PC-3 (cell line): ENCODE measurements at regions not wholly inside any gene's neighbourhood (a gene's known extent, or its start where the extent isn't known, plus 50 kb on each side); places are given as distances from the start of the nearest gene placed in this dataset.

Experiments
- ATAC-seq: fragments of 200-7000 bp; cut with Tn5 transposase; 2 replicates; pipeline ENCODE4 v1.9.1; 2020; ENCODE audit warnings: mild to moderate bottlenecking, moderate library complexity
- BruUV-seq: library from RNA; stranded (reverse); fragments of 400-500 nt; replicated peaks from 2 replicates; lab custom pipeline; 2021; lab: Mats Ljungman, UMichigan
- CTCF ChIA-PET: fragments of 300-600 bp; sonication (Branson Sonifier 250); formaldehyde crosslinking; loops from one replicate; lab custom pipeline; 2022; ENCODE audit warnings: antibody characterized with exemption; lab: Charles Lee
- POLR2A ChIA-PET: fragments of 300-600 bp; sonication (Branson Sonifier 250); formaldehyde crosslinking; loops from one replicate; lab custom pipeline; 2022; ENCODE audit warnings: antibody characterized with exemption; ENCODE audit not compliant: unreplicated experiment; lab: Charles Lee
- DNase-seq: peaks from one replicate; pipeline ENCODE4 v3.0.0-alpha.2; 2015
- H2AFZ ChIP-seq: fragments of 300-600 bp; sonication (generic); 2 replicates; pipeline ENCODE4 v1.6.0; 2016; ENCODE audit warnings: antibody characterized with exemption, low read length
- H3F3A ChIP-seq: fragments of 300-600 bp; sonication (generic); one replicate; pipeline ENCODE4 v1.6.0; 2017; ENCODE audit warnings: antibody characterized with exemption, low read length, control low read depth, mild to moderate bottlenecking; ENCODE audit not compliant: unreplicated experiment
- H3K27ac ChIP-seq: fragments of 300-600 bp; sonication (generic); 2 replicates; pipeline ENCODE4 v1.5.1; 2016; ENCODE audit warnings: mild to moderate bottlenecking, low read length
- H3K27me3 ChIP-seq: fragments of 300-600 bp; sonication (generic); 2 replicates; pipeline ENCODE4 v1.6.1; 2016; ENCODE audit warnings: low read length, mixed read lengths
- H3K36me3 ChIP-seq: fragments of 300-600 bp; sonication (generic); 2 replicates; pipeline ENCODE4 v1.6.1; 2016; ENCODE audit warnings: low read depth, mixed run types, low read length, mixed read lengths
- H3K4me1 ChIP-seq: fragments of 300-600 bp; sonication (generic); 2 replicates; pipeline ENCODE4 v1.5.1; 2016; ENCODE audit warnings: low read length; ENCODE audit not compliant: insufficient read depth
- H3K4me2 ChIP-seq: fragments of 300-600 bp; sonication (generic); 2 replicates; pipeline ENCODE4 v1.6.0; 2016; ENCODE audit warnings: low read length
- H3K4me3 ChIP-seq: fragments of 300-600 bp; sonication (generic); 2 replicates; pipeline ENCODE4 v1.5.1; 2016; ENCODE audit warnings: mild to moderate bottlenecking, low read length, mixed read lengths
- H3K79me2 ChIP-seq: fragments of 300-600 bp; sonication (generic); 2 replicates; pipeline ENCODE4 v1.6.1; 2017; ENCODE audit warnings: low read length, mixed read lengths
- H3K9ac ChIP-seq: fragments of 300-600 bp; sonication (generic); 2 replicates; pipeline ENCODE4 v1.6.0; 2016; ENCODE audit warnings: mild to moderate bottlenecking, low read length
- H3K9me2 ChIP-seq: fragments of 300-600 bp; sonication (generic); replicated peaks from 2 replicates; pipeline ENCODE4 v1.6.1; 2016; ENCODE audit warnings: mixed run types, low read length, mixed read lengths
- H3K9me3 ChIP-seq: fragments of 300-600 bp; sonication (generic); 2 replicates; pipeline ENCODE4 v1.6.1; 2016; ENCODE audit warnings: low read length, mixed read lengths
- H4K20me1 ChIP-seq: fragments of 300-600 bp; sonication (generic); 2 replicates; pipeline ENCODE4 v1.6.1; 2016; ENCODE audit warnings: low read length, mixed read lengths
- EZH2 ChIP-seq: fragments of 300-600 bp; sonication (generic); IDR thresholded peaks from one replicate; pipeline ENCODE4 v1.6.1; 2017; ENCODE audit warnings: antibody characterized with exemption, mild to moderate bottlenecking, low read length; ENCODE audit not compliant: unreplicated experiment
- EZH2phosphoT487 ChIP-seq: fragments of 300-600 bp; sonication (generic); IDR thresholded peaks from 2 replicates; pipeline ENCODE4 v1.6.1; 2018; ENCODE audit warnings: mild to moderate bottlenecking, antibody characterized with exemption, low read length, borderline replicate concordance
- intact Hi-C: fragments of 100-400 bp; cut with micrococcal nuclease; formaldehyde crosslinking; loops from 2 replicates; pipeline ENCODE4 v1.9.0; 2023
- TF ChIP-seq, protein P1 (sequence below): fragments of 300-600 bp; sonication (generic); conservative IDR thresholded peaks from 2 replicates; pipeline ENCODE4 v1.5.1; 2017; ENCODE audit warnings: antibody characterized with exemption, low read depth, mild to moderate bottlenecking, low read length

DNA sequence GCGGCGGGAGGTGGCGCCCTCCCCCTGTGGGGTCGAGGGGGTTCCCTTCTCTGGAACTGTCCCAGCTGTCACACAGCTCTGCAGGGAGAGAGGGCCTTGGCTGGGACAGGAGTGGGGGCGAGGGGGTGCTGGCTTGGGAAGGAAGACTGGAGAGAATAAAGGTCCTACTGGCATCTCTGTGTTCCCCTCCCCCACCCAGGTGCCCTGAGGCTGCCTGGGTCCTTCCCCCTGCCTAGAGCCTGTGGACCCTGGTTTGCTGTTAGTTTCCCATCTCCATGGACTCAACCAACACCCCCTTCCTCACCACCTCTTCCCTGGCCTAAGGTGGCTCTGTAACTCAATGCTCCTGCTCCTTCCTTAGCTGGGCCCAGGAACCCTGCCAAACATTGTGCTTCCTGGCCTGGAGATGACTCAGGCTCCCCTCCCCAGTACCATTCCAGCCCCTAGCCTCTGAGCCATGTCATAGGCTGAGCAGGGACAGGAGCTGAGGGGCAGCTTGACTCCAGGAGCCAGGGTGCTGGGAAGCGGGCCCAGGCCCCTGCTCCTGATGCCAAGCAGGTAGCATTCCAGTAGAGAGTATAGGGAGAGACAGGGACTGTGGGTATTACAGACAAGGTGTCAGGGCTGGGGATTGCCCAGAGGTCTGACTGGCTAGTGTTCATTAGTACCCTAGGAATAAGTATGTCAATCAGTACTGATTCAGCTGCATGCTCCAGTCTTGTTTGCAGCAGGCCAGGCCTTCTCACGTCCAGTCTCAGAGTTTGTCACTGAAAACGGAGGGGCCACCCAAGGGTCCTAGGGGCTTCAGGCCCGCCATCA is 100.7 kb downstream of the EFNB1 start:
- peaks cover 27% of the 10 kb centered on the region for H3K4me1 ChIP-seq
- TF ChIP-seq, protein P1, sequence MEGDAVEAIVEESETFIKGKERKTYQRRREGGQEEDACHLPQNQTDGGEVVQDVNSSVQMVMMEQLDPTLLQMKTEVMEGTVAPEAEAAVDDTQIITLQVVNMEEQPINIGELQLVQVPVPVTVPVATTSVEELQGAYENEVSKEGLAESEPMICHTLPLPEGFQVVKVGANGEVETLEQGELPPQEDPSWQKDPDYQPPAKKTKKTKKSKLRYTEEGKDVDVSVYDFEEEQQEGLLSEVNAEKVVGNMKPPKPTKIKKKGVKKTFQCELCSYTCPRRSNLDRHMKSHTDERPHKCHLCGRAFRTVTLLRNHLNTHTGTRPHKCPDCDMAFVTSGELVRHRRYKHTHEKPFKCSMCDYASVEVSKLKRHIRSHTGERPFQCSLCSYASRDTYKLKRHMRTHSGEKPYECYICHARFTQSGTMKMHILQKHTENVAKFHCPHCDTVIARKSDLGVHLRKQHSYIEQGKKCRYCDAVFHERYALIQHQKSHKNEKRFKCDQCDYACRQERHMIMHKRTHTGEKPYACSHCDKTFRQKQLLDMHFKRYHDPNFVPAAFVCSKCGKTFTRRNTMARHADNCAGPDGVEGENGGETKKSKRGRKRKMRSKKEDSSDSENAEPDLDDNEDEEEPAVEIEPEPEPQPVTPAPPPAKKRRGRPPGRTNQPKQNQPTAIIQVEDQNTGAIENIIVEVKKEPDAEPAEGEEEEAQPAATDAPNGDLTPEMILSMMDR = no peak
- no peak for TF ChIP-seq EZH2phosphoT487
- no peak for TF ChIP-seq EZH2
- no peak overlapping the region for H3K9ac ChIP-seq
- H3F3A ChIP-seq = no peaks in the 10 kb centered on the region
- H3K4me2 ChIP-seq = peak overlapping the region; percentile 40
- intact Hi-C loops = loop anchor here (5.0 kb wide), 2 partner anchors 98 to 102 kb away; partner anchors contain the start of gene EFNB1
- ChIA-PET POLR2A (no interaction called here), CTCF (no interaction called here)
- no peaks in the 10 kb centered on the region for H3K9me2 ChIP-seq
- no peaks in the 10 kb centered on the region for H3K9me3 ChIP-seq
- no peaks in the 10 kb centered on the region for H3K36me3 ChIP-seq
- DNase-seq (peak; percentile 89), ATAC-seq (peak; percentile 92)
- peak overlapping the region; percentile 55 for H3K27ac ChIP-seq
- no peak overlapping the region for H2AFZ ChIP-seq
- H4K20me1 ChIP-seq = no peaks in the 10 kb centered on the region
- no peaks in the 10 kb centered on the region for H3K79me2 ChIP-seq
- H3K27me3 ChIP-seq = no peaks in the 10 kb centered on the region
- H3K4me3 ChIP-seq = no peak overlapping the region
- BruUV-seq = no TSS peak

DNA sequence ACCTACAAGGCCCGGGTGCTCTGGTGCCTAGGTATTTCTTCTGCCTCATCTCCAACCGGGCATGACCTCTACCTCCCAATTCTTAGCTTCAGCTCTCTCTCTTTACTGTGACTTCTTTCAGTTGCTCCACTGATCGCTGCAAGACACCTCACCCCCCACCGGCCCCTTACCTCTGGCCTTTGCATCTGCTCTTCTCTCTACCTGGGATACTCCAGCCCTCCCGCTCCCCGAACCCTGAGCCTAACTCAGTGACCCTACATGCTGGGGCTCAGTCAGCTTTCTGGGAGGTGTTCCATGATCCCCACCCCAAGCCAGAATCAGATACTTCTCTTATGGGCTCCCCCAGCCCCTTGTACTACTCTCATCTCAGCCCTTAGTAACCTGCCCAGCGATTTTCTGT is 99.6 kb downstream of the EFNB1 start:
- CTCF ChIA-PET = no interaction called here
- DNase-seq (no peak), ATAC-seq (no peak)
- Histone ChIP-seq H2AFZ (no peak overlapping the region), H3F3A (no peaks in the 10 kb centered on the region), H3K36me3 (no peaks in the 10 kb centered on the region), H3K27ac (no peak overlapping the region), H3K79me2 (no peaks in the 10 kb centered on the region), H3K9me3 (no peaks in the 10 kb centered on the region), H3K9ac (no peak overlapping the region), H3K4me2 (no peak overlapping the region), H3K4me1 (peaks cover 27% of the 10 kb centered on the region), H3K27me3 (no peaks in the 10 kb centered on the region), H3K9me2 (no peaks in the 10 kb centered on the region), H4K20me1 (no peaks in the 10 kb centered on the region), H3K4me3 (no peak overlapping the region)
- intact Hi-C loops = loop anchor here (5.0 kb wide), 1 partner anchor 99 kb away; no protein-coding TSS in a partner anchor
- POLR2A ChIA-PET = no interaction called here
- no TSS peak for BruUV-seq
- TF ChIP-seq EZH2phosphoT487 (no peak), EZH2 (no peak)

DNA sequence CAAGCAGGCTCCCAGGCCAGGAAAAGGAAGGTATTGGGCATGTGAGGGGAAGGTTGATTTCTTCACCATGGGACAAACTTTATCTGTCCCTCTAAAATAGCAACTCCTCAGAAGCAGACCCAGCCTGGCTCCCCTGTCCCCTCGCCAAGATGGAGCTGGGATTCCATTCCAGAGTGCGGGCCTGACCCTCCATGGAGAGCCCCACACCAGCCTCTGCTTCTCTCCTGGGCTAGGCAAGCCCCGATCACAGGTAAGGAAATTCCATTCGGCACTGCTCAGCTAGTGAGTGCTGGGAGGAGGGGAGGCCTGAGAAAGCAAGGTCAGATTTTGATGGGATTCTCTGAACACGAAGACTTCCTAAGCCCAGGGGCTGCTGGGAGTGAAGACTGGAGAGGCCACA is 98.4 kb downstream of the EFNB1 start:
- TF ChIP-seq EZH2phosphoT487 (no peak), EZH2 (no peak)
- TF ChIP-seq, protein P1 = no peak
- H3F3A ChIP-seq = no peaks in the 10 kb centered on the region
- no peak overlapping the region for H2AFZ ChIP-seq
- H3K9ac ChIP-seq = no peak overlapping the region
- no peaks in the 10 kb centered on the region for H3K9me2 ChIP-seq
- peaks cover 20% of the 10 kb centered on the region for H3K4me1 ChIP-seq
- H3K79me2 ChIP-seq = no peaks in the 10 kb centered on the region
- H3K27ac ChIP-seq = no peak overlapping the region
- CTCF ChIA-PET = interaction anchor here (0.7 kb wide), 1 partner anchor 33 kb away, joined by 4 read pairs; no protein-coding TSS in a partner anchor
- intact Hi-C loops = loop anchor here (5.0 kb wide), 1 partner anchor 100 kb away; no protein-coding TSS in a partner anchor
- no peak for DNase-seq
- H3K27me3 ChIP-seq = no peaks in the 10 kb centered on the region
- BruUV-seq = no TSS peak
- no peak for ATAC-seq
- H4K20me1 ChIP-seq = no peaks in the 10 kb centered on the region
- no peaks in the 10 kb centered on the region for H3K36me3 ChIP-seq
- POLR2A ChIA-PET = no interaction called here
- H3K9me3 ChIP-seq = no peaks in the 10 kb centered on the region
- no peak overlapping the region for H3K4me2 ChIP-seq
- H3K4me3 ChIP-seq = no peak overlapping the region
